WTC11 (cell line): ENCODE measurements at regions not wholly inside any gene's neighbourhood (a gene's known extent, or its start where the extent isn't known, plus 50 kb on each side); places are given as distances from the start of the nearest gene placed in this dataset.

Experiments
- FOXP1 ChIP-seq: sonication (generic); formaldehyde crosslinking; IDR thresholded peaks from 2 replicates; pipeline ENCODE4 v1.8.0; 2022; ENCODE audit warnings: missing genetic modification reagents, mild to moderate bottlenecking, moderate library complexity, borderline replicate concordance
- GRHL2 ChIP-seq: fragments of 250-450 bp; sonication (Bioruptor Pico); IDR thresholded peaks from 2 replicates; pipeline ENCODE4 v1.8.0; 2022; ENCODE audit warnings: mild to moderate bottlenecking, moderate library complexity; ENCODE audit not compliant: insufficient replicate concordance, severe bottlenecking
- JUN ChIP-seq: sonication (generic); formaldehyde crosslinking; IDR thresholded peaks from 2 replicates; pipeline ENCODE4 v1.8.0; 2023; ENCODE audit warnings: mild to moderate bottlenecking, missing genetic modification reagents
- SMAD4 ChIP-seq: sonication (generic); formaldehyde crosslinking; IDR thresholded peaks from 2 replicates; pipeline ENCODE4 v1.8.0; 2022; ENCODE audit warnings: mild to moderate bottlenecking, missing genetic modification reagents
- SP1 ChIP-seq: sonication (generic); formaldehyde crosslinking; conservative IDR thresholded peaks from 2 replicates; pipeline ENCODE4 v1.8.1; 2022; ENCODE audit warnings: missing genetic modification reagents
- USF1 ChIP-seq: sonication (generic); formaldehyde crosslinking; IDR thresholded peaks from 2 replicates; pipeline ENCODE4 v1.8.0; 2022; ENCODE audit warnings: mild to moderate bottlenecking, missing genetic modification reagents
- ZBTB21 ChIP-seq: sonication (generic); formaldehyde crosslinking; IDR thresholded peaks from 2 replicates; pipeline ENCODE4 v1.8.1; 2023; ENCODE audit warnings: mild to moderate bottlenecking, missing genetic modification reagents, borderline replicate concordance
- ZNF512 ChIP-seq: sonication (generic); formaldehyde crosslinking; IDR thresholded peaks from 2 replicates; pipeline ENCODE4 v1.8.1; 2022; ENCODE audit warnings: missing genetic modification reagents, borderline replicate concordance
- TF ChIP-seq, protein P1 (sequence below): fragments of 200-600 bp; IDR thresholded peaks from 2 replicates; pipeline ENCODE4 v1.8.0; 2022; ENCODE audit warnings: antibody characterized with exemption
- TF ChIP-seq, protein P2 (sequence below): sonication (generic); formaldehyde crosslinking; IDR thresholded peaks from 2 replicates; pipeline ENCODE4 v1.8.1; 2022; ENCODE audit warnings: mild to moderate bottlenecking, missing genetic modification reagents, moderate library complexity, borderline replicate concordance

- TF ChIP-seq, protein P1, sequence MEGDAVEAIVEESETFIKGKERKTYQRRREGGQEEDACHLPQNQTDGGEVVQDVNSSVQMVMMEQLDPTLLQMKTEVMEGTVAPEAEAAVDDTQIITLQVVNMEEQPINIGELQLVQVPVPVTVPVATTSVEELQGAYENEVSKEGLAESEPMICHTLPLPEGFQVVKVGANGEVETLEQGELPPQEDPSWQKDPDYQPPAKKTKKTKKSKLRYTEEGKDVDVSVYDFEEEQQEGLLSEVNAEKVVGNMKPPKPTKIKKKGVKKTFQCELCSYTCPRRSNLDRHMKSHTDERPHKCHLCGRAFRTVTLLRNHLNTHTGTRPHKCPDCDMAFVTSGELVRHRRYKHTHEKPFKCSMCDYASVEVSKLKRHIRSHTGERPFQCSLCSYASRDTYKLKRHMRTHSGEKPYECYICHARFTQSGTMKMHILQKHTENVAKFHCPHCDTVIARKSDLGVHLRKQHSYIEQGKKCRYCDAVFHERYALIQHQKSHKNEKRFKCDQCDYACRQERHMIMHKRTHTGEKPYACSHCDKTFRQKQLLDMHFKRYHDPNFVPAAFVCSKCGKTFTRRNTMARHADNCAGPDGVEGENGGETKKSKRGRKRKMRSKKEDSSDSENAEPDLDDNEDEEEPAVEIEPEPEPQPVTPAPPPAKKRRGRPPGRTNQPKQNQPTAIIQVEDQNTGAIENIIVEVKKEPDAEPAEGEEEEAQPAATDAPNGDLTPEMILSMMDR = no peak
- no peak for TF ChIP-seq ZNF512 (CRISPR knock-in tag)
- TF ChIP-seq ZBTB21 = no peak
- TF ChIP-seq SP1 (CRISPR knock-in tag) = no peak
- TF ChIP-seq, protein P2, sequence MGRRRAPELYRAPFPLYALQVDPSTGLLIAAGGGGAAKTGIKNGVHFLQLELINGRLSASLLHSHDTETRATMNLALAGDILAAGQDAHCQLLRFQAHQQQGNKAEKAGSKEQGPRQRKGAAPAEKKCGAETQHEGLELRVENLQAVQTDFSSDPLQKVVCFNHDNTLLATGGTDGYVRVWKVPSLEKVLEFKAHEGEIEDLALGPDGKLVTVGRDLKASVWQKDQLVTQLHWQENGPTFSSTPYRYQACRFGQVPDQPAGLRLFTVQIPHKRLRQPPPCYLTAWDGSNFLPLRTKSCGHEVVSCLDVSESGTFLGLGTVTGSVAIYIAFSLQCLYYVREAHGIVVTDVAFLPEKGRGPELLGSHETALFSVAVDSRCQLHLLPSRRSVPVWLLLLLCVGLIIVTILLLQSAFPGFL = no peak
- no peak for TF ChIP-seq SMAD4
- no peak for TF ChIP-seq JUN (CRISPR knock-in tag)
- TF ChIP-seq GRHL2 (CRISPR knock-in tag) = no peak
- no peak for TF ChIP-seq FOXP1 (CRISPR knock-in tag)
- no peak for TF ChIP-seq USF1 (CRISPR knock-in tag)
Measured at GRCh38 chr2:16515696-16516095, 149.9 kb downstream of the CYRIA start.
